Right lobe of liver (tissue), 6 donors: ENCODE measurements at regions not wholly inside any gene's neighbourhood (a gene's known extent, or its start where the extent isn't known, plus 50 kb on each side); places are given as distances from the start of the nearest gene placed in this dataset.
"Not testable (repeated sequence)": the region's sequence is repeated elsewhere in the genome, so short reads cannot be mapped to it uniquely, and the experiment has no call there.

Experiments used
- ATAC-seq, 4 donors: fragments of 200-7000 bp; cut with Tn5 transposase; one replicate each; pipeline ENCODE4 v1.9.1; 2020; ENCODE audit warnings: mild to moderate bottlenecking in 4 of 4, moderate library complexity in 4 of 4
- DNase-seq, 3 donors: peaks; one replicate each; pipeline ENCODE4 v3.0.0-alpha.2; 2020
- H3K27ac ChIP-seq, 3 donors: fragments of 200-600 bp; one replicate each; pipeline ENCODE4 v1.8.0; 2022
- H3K27me3 ChIP-seq, 2 donors: fragments of 200-600 bp; one replicate each; pipeline ENCODE4 v1.8.0; 2022
- H3K36me3 ChIP-seq, 4 donors: fragments of 200-600 bp; sonication (generic) in 1 of 4; one replicate each; pipeline versions ENCODE4 v1.5.1 to v1.8.0; 2017 to 2022; ENCODE audit warnings: control low read depth in 1 of 4
- H3K4me1 ChIP-seq, 4 donors: fragments of 200-600 bp; sonication (generic) in 1 of 4; one replicate each; pipeline versions ENCODE4 v1.5.1 to v1.8.0; 2017 to 2022; ENCODE audit warnings: control low read depth in 1 of 4
- H3K4me3 ChIP-seq, 3 donors: fragments of 200-600 bp; one replicate each; pipeline ENCODE4 v1.8.0; 2022
- H3K9me3 ChIP-seq, 4 donors: fragments of 200-600 bp; sonication (generic) in 1 of 4; one replicate each; pipeline versions ENCODE4 v1.5.1 to v1.8.0; 2017 to 2022; ENCODE audit warnings: control low read depth in 1 of 4
- CTCF ChIP-seq, 4 donors: fragments of 200-600 bp in 3 of 4; fragments of 450-650 bp in 1 of 4; IDR thresholded peaks; one replicate each; pipeline versions ENCODE4 v1.5.1 to v1.8.0; 2016 to 2022; ENCODE audit warnings: antibody characterized with exemption in 4 of 4, mild to moderate bottlenecking in 2 of 4
- WGBS: methylation state at CpG from one replicate; pipeline ENCODE4 v1.1.6; 2018; ENCODE audit warnings: low coverage, low lambda C conversion rate; ENCODE audit not compliant: insufficient coverage; ENCODE audit errors: missing lambda C conversion rate; 5-methylcytosine and 5-hydroxymethylcytosine counted together
- intact Hi-C, 2 donors: fragments of 100-400 bp; cut with DNase I; formaldehyde crosslinking; loops; one replicate each; pipeline versions ENCODE4 v1.11.2 to v1.14.1; 2022
- donor health status: DM: no; HTN: yes; CAD: no.
- donor health status: DM: no; HTN: no; CAD: no.
- donor health status: DM: no; HTN: no; CAD: no.
- donor health status: DM: no; HTN: yes; CAD: no.
- donor health status: DM: no; HTN: yes; CAD: no.

GRCh38 chr4:9505341-9505740, 61.1 kb downstream of the DEFB131A start:
- H3K4me1 ChIP-seq, H3K36me3 ChIP-seq, H3K9me3 ChIP-seq, H3K27me3 ChIP-seq, H3K27ac ChIP-seq, intact Hi-C loops, DNase-seq, H3K4me3 ChIP-seq, ATAC-seq: not testable (repeated sequence)
- 79% methylated on average over 4 of the region's 21 CpGs for WGBS

GRCh38 chr4:9506672-9507071, 62.5 kb downstream of the DEFB131A start:
- H3K9me3 ChIP-seq, DNase-seq, H3K4me1 ChIP-seq, H3K4me3 ChIP-seq, H3K36me3 ChIP-seq, H3K27me3 ChIP-seq, ATAC-seq, intact Hi-C loops, H3K27ac ChIP-seq: not testable (repeated sequence)
- 81% methylated on average over 2 of the region's 2 CpGs for WGBS

- WGBS: 69% methylated on average over 12 of the region's 12 CpGs
Observed at GRCh38 chr4:9512941-9513340, 68.7 kb downstream of the DEFB131A start.

GRCh38 chr4:9519631-9520030, 75.4 kb downstream of the DEFB131A start:
- H3K4me3 ChIP-seq, DNase-seq, ATAC-seq, H3K36me3 ChIP-seq, H3K27ac ChIP-seq, H3K9me3 ChIP-seq, H3K4me1 ChIP-seq, H3K27me3 ChIP-seq, intact Hi-C loops: not testable (repeated sequence)
- 71% methylated on average over 7 of the region's 9 CpGs for WGBS

More at GRCh38 chr4:9512941-9513340, 68.7 kb downstream of the DEFB131A start:
- H3K27me3 ChIP-seq, H3K36me3 ChIP-seq, H3K27ac ChIP-seq, H3K4me1 ChIP-seq, DNase-seq, ATAC-seq, H3K4me3 ChIP-seq, intact Hi-C loops, H3K9me3 ChIP-seq: not testable (repeated sequence)

- H3K27me3 ChIP-seq, H3K36me3 ChIP-seq, H3K4me3 ChIP-seq, H3K9me3 ChIP-seq, DNase-seq, intact Hi-C loops, H3K27ac ChIP-seq, ATAC-seq, H3K4me1 ChIP-seq: not testable (repeated sequence)
- no CpG with 5 or more reads among the region's 1 CpG for WGBS
Observed at GRCh38 chr4:9522903-9523302, 78.7 kb downstream of the DEFB131A start.

- DNase-seq, H3K4me3 ChIP-seq, ATAC-seq, H3K36me3 ChIP-seq, intact Hi-C loops, H3K4me1 ChIP-seq, H3K27me3 ChIP-seq, H3K27ac ChIP-seq, H3K9me3 ChIP-seq: not testable (repeated sequence)
- WGBS: 85% methylated on average over 3 of the region's 18 CpGs
Observed at GRCh38 chr4:9524406-9524805, 80.2 kb downstream of the DEFB131A start.

GRCh38 chr4:9532134-9532862, 88.1 kb downstream of the DEFB131A start:
- peak overlapping the region; percentile 41 to 53 (median 42) for H3K4me3 ChIP-seq
- H3K27ac ChIP-seq, H3K27me3 ChIP-seq, H3K9me3 ChIP-seq, H3K4me1 ChIP-seq, H3K36me3 ChIP-seq, intact Hi-C loops: not testable (repeated sequence)
- peak; percentile 78 to 90 (median 86) for TF ChIP-seq CTCF (IDR thresholded peaks at IDR 0.05)
- ATAC-seq (peak; percentile 57 to 60 (median 58)), DNase-seq (peak; percentile 70 to 81 (median 81))
- WGBS: no CpG with 5 or more reads among the region's 81 CpGs

GRCh38 chr4:9532863-9533192, 88.6 kb downstream of the DEFB131A start:
- 16% methylated on average over 6 of the region's 15 CpGs for WGBS
- H3K27me3 ChIP-seq, H3K9me3 ChIP-seq, H3K4me1 ChIP-seq, DNase-seq, ATAC-seq, H3K36me3 ChIP-seq, intact Hi-C loops, H3K27ac ChIP-seq: not testable (repeated sequence)
- H3K4me3 ChIP-seq: peak overlapping the region in 2 of 3 donors; percentile 42 to 53

GRCh38 chr4:9537101-9537500, 92.9 kb downstream of the DEFB131A start:
- 53% methylated on average over 5 of the region's 9 CpGs for WGBS

GRCh38 chr4:9539939-9540520, 95.8 kb downstream of the DEFB131A start:
- H3K27ac ChIP-seq, DNase-seq, intact Hi-C loops: not testable (repeated sequence)

More at GRCh38 chr4:9537101-9537500, 92.9 kb downstream of the DEFB131A start:
- H3K4me3 ChIP-seq, H3K27ac ChIP-seq, ATAC-seq, H3K27me3 ChIP-seq, DNase-seq, intact Hi-C loops, H3K9me3 ChIP-seq, H3K36me3 ChIP-seq, H3K4me1 ChIP-seq: not testable (repeated sequence)

More at GRCh38 chr4:9539939-9540520, 95.8 kb downstream of the DEFB131A start:
- not testable (repeated sequence) for H3K9me3 ChIP-seq, ATAC-seq, H3K4me3 ChIP-seq, H3K36me3 ChIP-seq, H3K27me3 ChIP-seq, H3K4me1 ChIP-seq
- 63% methylated on average over 3 of the region's 5 CpGs for WGBS
